Astrocyte (in vitro differentiated cells and primary cell): ENCODE measurements at regions not wholly inside any gene's neighbourhood (a gene's known extent, or its start where the extent isn't known, plus 50 kb on each side); places are given as distances from the start of the nearest gene placed in this dataset.

Source experiments
- CTCF ChIP-seq: IDR thresholded peaks from 2 replicates; pipeline ENCODE4 v1.5.1; 2011; ENCODE audit warnings: low read depth, mild to moderate bottlenecking, inconsistent platforms, low read length, moderate library complexity; ENCODE audit not compliant: insufficient read depth
- EZH2 ChIP-seq: IDR thresholded peaks from 2 replicates; pipeline ENCODE4 v1.6.1; 2012; ENCODE audit warnings: mild to moderate bottlenecking, low read length, inconsistent platforms; ENCODE audit not compliant: insufficient read depth

- TF ChIP-seq CTCF (no peak), EZH2 (no peak)
Observed at GRCh38 chr13:75224053-75224742, 257.8 kb downstream of the TBC1D4 start.
